Left kidney (tissue), 1 donor: ENCODE measurements at regions not wholly inside any gene's neighbourhood (a gene's known extent, or its start where the extent isn't known, plus 50 kb on each side); places are given as distances from the start of the nearest gene placed in this dataset.
"Not testable (repeated sequence)": the region's sequence is repeated elsewhere in the genome, so short reads cannot be mapped to it uniquely, and the experiment has no call there.

Experiments
- DNase-seq: peaks from one replicate; pipeline ENCODE4 v3.0.0-alpha.2; 2013

GRCh38 chr6:66103354-66103753, 396.3 kb upstream of the EYS start:
- no peak for DNase-seq

GRCh38 chr6:66096679-66097078, 389.7 kb upstream of the EYS start:
- DNase-seq, result no peak

GRCh38 chr6:66094615-66095014, 387.6 kb upstream of the EYS start:
- no peak for DNase-seq

- DNase-seq, result not testable (repeated sequence)
These were observed 385.3 kb upstream of the EYS start for GRCh38 chr6:66092306-66092705.

- DNase-seq, result no peak
These were observed 379.5 kb upstream of the EYS start for GRCh38 chr6:66086532-66086931.

- DNase-seq, result no peak
These were observed 375.9 kb upstream of the EYS start for GRCh38 chr6:66082914-66083313.

GRCh38 chr6:66068907-66069306, 361.9 kb upstream of the EYS start:
- no peak for DNase-seq

- DNase-seq, result no peak
These were observed 361.0 kb upstream of the EYS start for GRCh38 chr6:66068033-66068432.

GRCh38 chr6:66065313-66065712, 358.3 kb upstream of the EYS start:
- DNase-seq, result no peak

GRCh38 chr6:66057034-66057433, 350.0 kb upstream of the EYS start:
- no peak for DNase-seq

GRCh38 chr6:66054967-66055366, 347.9 kb upstream of the EYS start:
- DNase-seq, result no peak

- DNase-seq, result no peak
These were observed 344.8 kb upstream of the EYS start for GRCh38 chr6:66051812-66052211.

- DNase-seq, result no peak
These were observed 341.9 kb upstream of the EYS start for GRCh38 chr6:66048684-66049474.

- no peak for DNase-seq
These were observed 325.6 kb upstream of the EYS start for GRCh38 chr6:66032626-66033025.

GRCh38 chr6:66029391-66029790, 322.4 kb upstream of the EYS start:
- DNase-seq, result no peak

- no peak for DNase-seq
These were observed 292.3 kb upstream of the EYS start for GRCh38 chr6:65999288-65999791.

- no peak for DNase-seq
These were observed 291.5 kb upstream of the EYS start for GRCh38 chr6:65998544-65998943.

GRCh38 chr6:65997539-65997938, 290.5 kb upstream of the EYS start:
- DNase-seq, result no peak

- DNase-seq, result no peak
These were observed 289.1 kb upstream of the EYS start for GRCh38 chr6:65996096-65996495.

- no peak for DNase-seq
These were observed 282.6 kb upstream of the EYS start for GRCh38 chr6:65989676-65990075.

- no peak for DNase-seq
These were observed 281.0 kb upstream of the EYS start for GRCh38 chr6:65988006-65988405.

GRCh38 chr6:65984089-65984488, 277.1 kb upstream of the EYS start:
- no peak for DNase-seq

- no peak for DNase-seq
These were observed 272.1 kb upstream of the EYS start for GRCh38 chr6:65979120-65979519.

GRCh38 chr6:65971252-65971651, 264.2 kb upstream of the EYS start:
- not testable (repeated sequence) for DNase-seq
